Nephron (organoid): ENCODE measurements at regions not wholly inside any gene's neighbourhood (a gene's known extent, or its start where the extent isn't known, plus 50 kb on each side); places are given as distances from the start of the nearest gene placed in this dataset.

Source experiments
- H3K27ac Mint-ChIP-seq, 3 experiments: 2 replicates each; pipeline ENCODE4 v1.8.0; 2020; ENCODE audit warnings: mixed read lengths in 3 of 3, mild to moderate bottlenecking in 2 of 3, moderate library complexity in 1 of 3
- H3K27me3 Mint-ChIP-seq: 2 replicates; pipeline ENCODE4 v1.8.0; 2021; ENCODE audit warnings: low read depth, mild to moderate bottlenecking, moderate library complexity, mixed read lengths
- H3K36me3 Mint-ChIP-seq: 2 replicates; pipeline ENCODE4 v1.8.0; 2020; ENCODE audit warnings: low read depth, mixed read lengths
- H3K4me1 Mint-ChIP-seq: 2 replicates; pipeline ENCODE4 v1.8.0; 2020; ENCODE audit warnings: mixed read lengths
- H3K4me3 Mint-ChIP-seq, 3 experiments: 2 replicates each; pipeline ENCODE4 v1.8.0; 2020; ENCODE audit warnings: mild to moderate bottlenecking in 3 of 3, mixed read lengths in 3 of 3, moderate library complexity in 2 of 3
- H3K9me3 Mint-ChIP-seq: 2 replicates; pipeline ENCODE4 v1.8.0; 2020; ENCODE audit warnings: mixed read lengths
- CTCF ChIP-seq, 3 experiments: fragments of 200-600 bp; sonication (generic); IDR thresholded peaks; one replicate each; pipeline ENCODE4 v1.5.0; 2021; ENCODE audit warnings: antibody characterized with exemption in 3 of 3; ENCODE audit not compliant: unreplicated experiment in 3 of 3

GRCh38 chrX:116873671-116874070 is 410.9 kb upstream of the CT83 start:
- Mint-ChIP-seq H3K4me3 (no peak overlapping the region), H3K36me3 (no peaks in the 10 kb centered on the region), H3K9me3 (no peaks in the 10 kb centered on the region), H3K27ac (no peak overlapping the region), H3K4me1 (no peaks in the 10 kb centered on the region), H3K27me3 (no peaks in the 10 kb centered on the region)
- no peak for TF ChIP-seq CTCF (IDR thresholded peaks at IDR 0.05; ENCODE audit: unreplicated experiment in 3 of 3)

- Mint-ChIP-seq H3K4me3 (no peak overlapping the region), H3K36me3 (no peaks in the 10 kb centered on the region), H3K27me3 (no peaks in the 10 kb centered on the region), H3K9me3 (no peaks in the 10 kb centered on the region), H3K27ac (no peak overlapping the region), H3K4me1 (no peaks in the 10 kb centered on the region)
- TF ChIP-seq CTCF (IDR thresholded peaks at IDR 0.05; ENCODE audit: unreplicated experiment in 3 of 3), result no peak
Observed at GRCh38 chrX:116872931-116873330, 410.2 kb upstream of the CT83 start.

- TF ChIP-seq CTCF (IDR thresholded peaks at IDR 0.05; ENCODE audit: unreplicated experiment in 3 of 3), result no peak
- H3K9me3 Mint-ChIP-seq, result no peaks in the 10 kb centered on the region
- H3K4me1 Mint-ChIP-seq, result no peaks in the 10 kb centered on the region
- no peak overlapping the region for H3K27ac Mint-ChIP-seq
- H3K27me3 Mint-ChIP-seq, result no peaks in the 10 kb centered on the region
- H3K36me3 Mint-ChIP-seq, result no peaks in the 10 kb centered on the region
- H3K4me3 Mint-ChIP-seq, result no peak overlapping the region
Observed at GRCh38 chrX:116863029-116863428, 400.3 kb upstream of the CT83 start.

- TF ChIP-seq CTCF (IDR thresholded peaks at IDR 0.05; ENCODE audit: unreplicated experiment in 3 of 3), result no peak
- Mint-ChIP-seq H3K4me1 (no peaks in the 10 kb centered on the region), H3K27ac (no peak overlapping the region), H3K4me3 (no peak overlapping the region), H3K9me3 (no peaks in the 10 kb centered on the region), H3K36me3 (no peaks in the 10 kb centered on the region), H3K27me3 (no peaks in the 10 kb centered on the region)
Observed at GRCh38 chrX:116862340-116862739, 399.6 kb upstream of the CT83 start.

- Mint-ChIP-seq H3K27ac (no peak overlapping the region), H3K27me3 (no peaks in the 10 kb centered on the region), H3K4me1 (no peaks in the 10 kb centered on the region), H3K9me3 (no peaks in the 10 kb centered on the region), H3K4me3 (no peak overlapping the region), H3K36me3 (no peaks in the 10 kb centered on the region)
- no peak for TF ChIP-seq CTCF (IDR thresholded peaks at IDR 0.05; ENCODE audit: unreplicated experiment in 3 of 3)
Observed at GRCh38 chrX:116841290-116841689, 378.5 kb upstream of the CT83 start.

- Mint-ChIP-seq H3K36me3 (no peaks in the 10 kb centered on the region), H3K4me1 (no peaks in the 10 kb centered on the region), H3K4me3 (no peak overlapping the region), H3K27me3 (peaks cover 3% of the 10 kb centered on the region), H3K27ac (no peak overlapping the region), H3K9me3 (no peaks in the 10 kb centered on the region)
- no peak for TF ChIP-seq CTCF (IDR thresholded peaks at IDR 0.05; ENCODE audit: unreplicated experiment in 3 of 3)
Observed at GRCh38 chrX:116827063-116827462, 364.3 kb upstream of the CT83 start.
